DMS53 (cell line): ENCODE measurements at regions not wholly inside any gene's neighbourhood (a gene's known extent, or its start where the extent isn't known, plus 50 kb on each side); places are given as distances from the start of the nearest gene placed in this dataset.
A peak's percentile ranks its signal among the peaks of the same experiment; 100 is the strongest.
"Not testable (repeated sequence)": the region's sequence is repeated elsewhere in the genome, so short reads cannot be mapped to it uniquely, and the experiment has no call there.

ENCODE experiments used
- DNase-seq: peaks from one replicate; lab custom pipeline; 2025; lab: John Stamatoyannopoulos, UW

- no peak for DNase-seq
Measured at GRCh38 chr4:114442856-114443255, 155.8 kb upstream of the UGT8 start.

GRCh38 chr4:114444211-114444610 lies 154.4 kb upstream of the UGT8 start:
- no peak for DNase-seq

- DNase-seq = not testable (repeated sequence)
Measured at GRCh38 chr4:114447963-114448516, 150.6 kb upstream of the UGT8 start.

- DNase-seq = no peak
Measured at GRCh38 chr4:114458728-114459127, 139.9 kb upstream of the UGT8 start.

GRCh38 chr4:114464726-114465272 lies 133.8 kb upstream of the UGT8 start:
- DNase-seq = no peak

- DNase-seq = no peak
Measured at GRCh38 chr4:114465766-114466165, 132.8 kb upstream of the UGT8 start.

- DNase-seq = no peak
Measured at GRCh38 chr4:114466299-114466698, 132.3 kb upstream of the UGT8 start.

- DNase-seq = no peak
Measured at GRCh38 chr4:114472269-114473032, 126.2 kb upstream of the UGT8 start.

GRCh38 chr4:114474188-114474800 lies 124.3 kb upstream of the UGT8 start:
- DNase-seq = no peak

- DNase-seq = no peak
Measured at GRCh38 chr4:114476310-114476709, 122.3 kb upstream of the UGT8 start.

- DNase-seq = peak; percentile 41
Measured at GRCh38 chr4:114479595-114479994, 119.0 kb upstream of the UGT8 start.

- DNase-seq = no peak
Measured at GRCh38 chr4:114481856-114482255, 116.8 kb upstream of the UGT8 start.

- no peak for DNase-seq
Measured at GRCh38 chr4:114487101-114487500, 111.5 kb upstream of the UGT8 start.

GRCh38 chr4:114488301-114488982 lies 110.2 kb upstream of the UGT8 start:
- no peak for DNase-seq

GRCh38 chr4:114494246-114494803 lies 104.3 kb upstream of the UGT8 start:
- no peak for DNase-seq

GRCh38 chr4:114495471-114495928 lies 103.1 kb upstream of the UGT8 start:
- DNase-seq = peak; percentile 4

GRCh38 chr4:114497116-114497515 lies 101.5 kb upstream of the UGT8 start:
- DNase-seq = no peak

- DNase-seq = no peak
Measured at GRCh38 chr4:114509340-114509739, 89.3 kb upstream of the UGT8 start.

- DNase-seq = peak; percentile 54
Measured at GRCh38 chr4:114512595-114513295, 85.9 kb upstream of the UGT8 start.

GRCh38 chr4:114519368-114519767 lies 79.2 kb upstream of the UGT8 start:
- no peak for DNase-seq

- no peak for DNase-seq
Measured at GRCh38 chr4:114527170-114527569, 71.4 kb upstream of the UGT8 start.
